ENCODE measurements at regions not wholly inside any gene's neighbourhood (a gene's known extent, or its start where the extent isn't known, plus 50 kb on each side); places are given as distances from the start of the nearest gene placed in this dataset.
"Not testable (repeated sequence)": the region's sequence is repeated elsewhere in the genome, so short reads cannot be mapped to it uniquely, and the experiment has no call there.

- peak; percentile 80 for DNase-seq (ENCODE audit: low read depth, low spot score)
- no peak overlapping the region for H3K4me3 ChIP-seq (ENCODE audit: low read length)
Observed at GRCh38 chr2:236366397-236366796, 102.2 kb upstream of the ASB18 start.

DNA sequence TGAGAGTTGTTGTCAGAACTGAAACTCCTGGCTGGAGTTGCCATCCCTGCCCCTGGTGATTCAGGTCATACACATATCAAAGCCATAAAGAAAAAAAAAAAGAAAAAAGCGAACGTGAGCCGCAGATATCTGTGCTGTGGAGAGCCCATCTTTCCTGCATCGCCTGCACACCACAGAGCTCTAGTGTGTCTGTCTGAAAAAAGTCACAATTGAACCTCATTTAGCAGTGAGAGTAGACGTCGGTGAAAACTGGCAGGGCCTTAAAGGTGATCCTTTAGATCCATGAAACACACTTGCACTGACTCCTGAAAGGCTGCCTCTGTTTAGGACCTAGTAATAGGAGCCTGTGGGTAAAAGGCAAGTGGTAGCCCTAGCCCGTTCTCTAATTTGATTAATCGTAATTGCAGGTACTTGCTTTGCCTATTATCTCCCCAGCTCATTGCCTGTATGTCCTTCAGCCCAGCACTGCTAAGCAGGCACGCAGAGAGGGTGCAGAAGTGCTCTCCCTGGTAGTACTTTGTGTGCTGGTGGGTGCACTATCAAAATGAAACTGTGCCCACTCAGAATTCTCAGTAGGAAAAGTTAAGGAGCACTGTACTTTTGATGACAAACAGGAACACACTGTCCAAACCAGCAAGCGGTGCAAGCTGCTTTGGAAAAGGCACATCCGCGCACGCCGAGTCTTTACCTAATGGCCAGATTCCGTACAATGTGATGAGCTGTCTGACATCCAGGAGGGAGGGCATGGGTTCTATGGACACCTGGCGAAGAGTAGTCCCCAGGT is 103.5 kb upstream of the ASB18 start:
- no peak overlapping the region for H3K4me3 ChIP-seq (ENCODE audit: low read length)
- no peak for DNase-seq (ENCODE audit: low read depth, low spot score)

- no peak for DNase-seq (ENCODE audit: low read depth, low spot score)
- H3K4me3 ChIP-seq (ENCODE audit: low read length): no peak overlapping the region
Observed at GRCh38 chr2:236369661-236370062, 105.5 kb upstream of the ASB18 start.

- no peak overlapping the region for H3K4me3 ChIP-seq (ENCODE audit: low read length)
- no peak for DNase-seq (ENCODE audit: low read depth, low spot score)
Observed at GRCh38 chr2:236370847-236371409, 106.7 kb upstream of the ASB18 start.

GRCh38 chr2:236375973-236376476 is 111.8 kb upstream of the ASB18 start:
- DNase-seq (ENCODE audit: low read depth, low spot score): no peak
- no peak overlapping the region for H3K4me3 ChIP-seq (ENCODE audit: low read length)

DNA sequence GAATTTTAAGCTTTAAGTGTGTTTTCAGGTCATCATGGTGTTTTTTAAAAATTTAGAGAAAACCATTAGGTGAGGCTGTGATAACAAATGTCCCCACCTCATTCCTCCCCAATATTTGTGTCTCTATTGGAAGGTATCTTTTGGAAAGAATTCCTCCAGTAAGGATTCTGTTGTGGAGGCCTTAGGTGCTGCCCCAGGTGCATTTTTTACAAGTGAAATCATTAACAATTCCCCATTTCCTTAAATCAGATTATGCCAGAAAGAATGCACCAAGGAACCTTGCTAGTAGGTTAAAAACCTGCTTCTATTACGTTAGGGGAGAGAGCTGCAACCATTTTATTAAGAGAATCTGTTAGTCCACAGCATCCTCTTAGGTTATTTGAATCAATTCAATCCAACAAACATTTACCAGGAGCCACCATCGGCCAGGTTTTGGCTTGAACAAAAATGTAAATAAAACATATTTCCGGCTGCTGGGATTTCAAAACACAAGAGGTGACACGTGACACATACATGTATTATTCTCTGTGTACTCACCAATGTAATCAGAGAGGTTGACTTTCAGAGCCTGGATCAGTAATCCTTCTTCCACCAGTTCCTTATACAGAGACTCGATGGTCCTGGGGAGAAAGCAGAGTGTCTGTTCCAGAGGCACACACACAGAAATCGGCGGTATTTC is 112.5 kb upstream of the ASB18 start:
- no peak for DNase-seq (ENCODE audit: low read depth, low spot score)
- no peak overlapping the region for H3K4me3 ChIP-seq (ENCODE audit: low read length)

GRCh38 chr2:236380051-236380612 is 115.9 kb upstream of the ASB18 start:
- H3K4me3 ChIP-seq (ENCODE audit: low read length): no peak overlapping the region
- DNase-seq (ENCODE audit: low read depth, low spot score): no peak

GRCh38 chr2:236381253-236381652 is 117.0 kb upstream of the ASB18 start:
- not testable (repeated sequence) for DNase-seq (ENCODE audit: low read depth, low spot score); H3K4me3 ChIP-seq (ENCODE audit: low read length)

- H3K4me3 ChIP-seq (ENCODE audit: low read length); DNase-seq (ENCODE audit: low read depth, low spot score): not testable (repeated sequence)
Observed at GRCh38 chr2:236389284-236390216, 125.3 kb upstream of the ASB18 start.

DNA sequence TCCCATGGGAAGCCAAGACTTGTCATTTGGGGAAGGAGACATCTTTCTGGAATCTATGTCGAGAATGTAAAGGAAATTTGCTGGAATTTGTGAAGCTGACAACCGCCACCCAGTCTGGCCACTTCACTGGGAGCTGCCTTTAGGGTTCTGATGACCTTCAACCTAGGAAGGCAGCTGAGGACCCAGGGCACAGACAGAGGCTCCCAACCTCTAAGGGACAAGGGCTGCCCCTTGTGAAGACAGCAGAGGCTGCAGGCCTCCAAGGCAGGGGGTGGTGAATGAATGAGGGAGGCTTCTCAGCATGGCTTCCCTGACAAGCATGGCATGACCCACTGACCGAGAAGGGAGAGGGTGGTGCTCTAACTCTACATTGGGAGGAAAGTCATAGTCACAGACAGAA is 128.9 kb upstream of the ASB18 start:
- DNase-seq (ENCODE audit: low read depth, low spot score): no peak
- H3K4me3 ChIP-seq (ENCODE audit: low read length): no peak overlapping the region

DNA sequence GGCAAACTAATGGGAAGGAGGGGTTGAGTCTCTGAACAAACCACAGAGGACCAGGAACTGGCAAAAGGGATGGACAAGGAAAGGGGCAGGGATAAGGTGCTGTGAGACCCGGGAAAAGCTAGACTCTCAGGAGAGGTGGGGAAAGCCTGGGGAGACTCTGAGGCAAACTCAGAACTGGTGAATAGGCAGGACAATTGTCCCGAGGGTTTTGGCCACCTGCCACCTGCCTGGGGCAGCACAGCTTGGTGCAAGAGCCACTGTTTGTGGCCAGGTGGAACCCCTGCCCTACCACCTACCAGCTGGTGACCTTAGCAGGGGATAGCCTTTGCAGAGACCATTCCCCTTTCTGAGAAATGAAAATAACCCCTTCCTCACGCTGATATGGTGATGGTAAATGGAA is 129.4 kb upstream of the ASB18 start:
- DNase-seq (ENCODE audit: low read depth, low spot score): no peak
- no peak overlapping the region for H3K4me3 ChIP-seq (ENCODE audit: low read length)

DNA sequence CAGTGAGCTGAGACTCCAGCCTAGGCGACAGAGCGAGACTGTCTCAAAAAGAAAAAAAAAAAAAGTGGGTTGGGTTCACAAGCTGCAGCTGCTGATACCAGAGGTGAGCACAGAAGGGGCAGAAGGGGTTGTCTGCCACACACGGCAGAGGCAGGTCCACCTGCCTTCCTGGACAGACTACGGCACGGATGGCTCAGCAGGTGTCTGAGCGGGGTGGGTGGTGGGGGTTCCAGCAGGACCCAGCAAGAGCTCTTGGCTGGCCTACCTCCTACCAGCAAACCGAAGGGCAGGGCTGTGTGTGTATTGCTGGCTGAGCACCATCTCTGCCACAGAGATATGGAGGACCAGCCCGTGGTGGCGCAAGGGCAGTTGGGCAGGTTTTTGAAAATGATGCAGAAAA is 130.4 kb upstream of the ASB18 start:
- DNase-seq (ENCODE audit: low read depth, low spot score): no peak
- no peak overlapping the region for H3K4me3 ChIP-seq (ENCODE audit: low read length)

DNA sequence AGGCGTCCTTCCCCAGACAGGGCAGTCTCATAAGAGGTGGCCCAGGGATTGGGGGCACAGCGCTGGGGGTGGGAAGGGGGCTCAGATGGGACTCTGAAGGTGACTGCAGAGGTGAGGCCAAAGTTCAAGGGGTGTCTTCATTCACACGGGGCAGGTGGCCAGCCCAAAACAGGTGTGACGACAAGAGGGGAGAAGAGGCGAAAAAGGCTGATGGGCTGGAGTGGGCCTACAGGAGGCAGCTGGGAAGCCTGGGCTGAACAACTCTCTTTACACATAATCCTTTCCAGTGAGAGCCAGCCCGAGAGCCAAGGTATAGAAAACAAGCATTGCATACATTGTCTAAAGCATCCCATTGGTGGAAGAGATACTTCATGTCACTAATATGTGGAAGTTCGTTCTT is 130.9 kb upstream of the ASB18 start:
- no peak overlapping the region for H3K4me3 ChIP-seq (ENCODE audit: low read length)
- DNase-seq (ENCODE audit: low read depth, low spot score): no peak

DNA sequence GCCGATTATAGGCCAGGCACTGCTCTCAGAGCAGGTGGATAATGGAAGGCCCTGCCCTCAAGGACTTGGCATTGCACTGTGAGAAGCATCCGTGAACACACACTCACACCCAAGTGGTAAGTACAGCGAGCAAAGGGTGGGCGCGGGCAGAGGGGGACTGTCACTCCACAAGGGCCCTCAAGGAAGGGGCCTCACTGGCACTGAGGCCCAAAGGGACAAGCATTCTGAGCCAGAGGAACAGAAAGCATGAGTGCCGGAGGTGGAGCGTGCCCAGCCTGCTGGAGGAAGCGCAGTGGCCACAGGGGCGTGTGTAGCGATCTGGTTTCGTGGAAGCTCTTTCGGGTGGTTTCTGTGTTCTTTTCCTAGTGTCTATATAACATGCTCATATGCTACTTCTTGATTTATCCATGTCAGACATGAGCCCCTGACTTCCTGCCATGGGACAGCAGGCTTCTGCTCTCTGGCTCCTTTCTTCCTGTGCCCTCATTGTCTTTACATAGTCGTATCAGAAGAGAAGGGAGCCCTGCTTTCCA is 132.7 kb upstream of the ASB18 start:
- no peak for DNase-seq (ENCODE audit: low read depth, low spot score)
- no peak overlapping the region for H3K4me3 ChIP-seq (ENCODE audit: low read length)

GRCh38 chr2:236397681-236398080 is 133.5 kb upstream of the ASB18 start:
- H3K4me3 ChIP-seq (ENCODE audit: low read length): no peak overlapping the region
- DNase-seq (ENCODE audit: low read depth, low spot score): no peak

DNA sequence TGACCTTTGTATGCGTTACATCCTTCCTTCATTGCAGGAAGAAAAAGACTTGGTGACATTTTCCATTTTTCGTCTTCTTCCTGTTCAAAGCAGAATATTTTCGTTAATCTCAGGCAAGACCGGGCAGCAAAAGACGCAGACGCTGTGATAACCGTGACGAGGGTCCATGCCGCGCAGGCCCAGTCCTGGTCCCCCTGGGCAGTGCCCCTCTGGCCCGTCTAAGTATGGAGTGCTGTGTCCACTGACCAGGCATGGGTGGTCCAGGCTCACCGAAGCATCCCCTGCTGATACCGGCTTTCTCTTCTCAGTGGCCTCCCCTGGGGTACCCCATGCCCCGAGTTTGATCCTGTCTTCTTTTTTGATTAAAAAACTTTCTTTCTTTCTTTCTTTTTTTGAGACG is 135.2 kb upstream of the ASB18 start:
- no peak overlapping the region for H3K4me3 ChIP-seq (ENCODE audit: low read length)
- DNase-seq (ENCODE audit: low read depth, low spot score): no peak

DNA sequence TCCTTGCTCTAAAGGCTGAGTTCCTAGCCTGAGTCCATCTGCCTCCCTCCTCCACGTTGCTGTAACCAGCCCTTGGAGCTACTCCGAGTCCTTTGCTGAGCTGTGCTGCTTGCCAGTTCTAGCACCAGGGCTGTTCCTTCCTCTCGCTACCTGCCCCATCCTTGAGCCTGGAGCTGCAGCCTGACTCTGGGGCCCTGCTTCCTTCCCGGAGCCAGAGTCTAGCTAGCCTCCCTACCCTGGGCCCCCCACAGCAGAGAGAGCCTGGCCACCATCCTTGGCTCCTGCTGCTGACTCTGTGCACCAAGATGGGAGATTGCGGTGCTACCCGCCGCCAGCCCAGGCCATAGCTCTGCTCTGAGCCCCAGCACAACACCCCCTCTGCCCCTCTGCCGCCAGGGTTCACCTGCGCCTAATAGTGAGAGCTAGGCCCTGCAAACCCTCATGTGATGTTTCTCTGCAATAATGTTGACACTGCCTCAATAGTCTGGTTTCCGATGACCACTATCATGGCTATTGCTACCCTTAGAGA is 135.9 kb upstream of the ASB18 start:
- DNase-seq (ENCODE audit: low read depth, low spot score): no peak
- no peak overlapping the region for H3K4me3 ChIP-seq (ENCODE audit: low read length)

- no peak overlapping the region for H3K4me3 ChIP-seq (ENCODE audit: low read length)
- DNase-seq (ENCODE audit: low read depth, low spot score): no peak
Observed at GRCh38 chr2:236400594-236401360, 136.6 kb upstream of the ASB18 start.
